ENCODE measurements at regions not wholly inside any gene's neighbourhood (a gene's known extent, or its start where the extent isn't known, plus 50 kb on each side); places are given as distances from the start of the nearest gene placed in this dataset.
"Not testable (repeated sequence)": the region's sequence is repeated elsewhere in the genome, so short reads cannot be mapped to it uniquely, and the experiment has no call there.

- no peak for DNase-seq (ENCODE audit: low spot score)
Measured at GRCh38 chr10:124242791-124243190, 149.4 kb upstream of the CHST15 start.

- no peak for DNase-seq (ENCODE audit: low spot score)
Measured at GRCh38 chr10:124242365-124242764, 149.0 kb upstream of the CHST15 start.

GRCh38 chr10:124241510-124241909 is 148.1 kb upstream of the CHST15 start:
- not testable (repeated sequence) for DNase-seq (ENCODE audit: low spot score)

GRCh38 chr10:124240839-124241291 is 147.5 kb upstream of the CHST15 start:
- DNase-seq (ENCODE audit: low spot score), result no peak

- no peak for DNase-seq (ENCODE audit: low spot score)
Measured at GRCh38 chr10:124239696-124240095, 146.3 kb upstream of the CHST15 start.

GRCh38 chr10:124239134-124239533 is 145.7 kb upstream of the CHST15 start:
- DNase-seq (ENCODE audit: low spot score), result no peak

- no peak for DNase-seq (ENCODE audit: low spot score)
Measured at GRCh38 chr10:124238367-124238766, 145.0 kb upstream of the CHST15 start.

- DNase-seq (ENCODE audit: low spot score), result no peak
Measured at GRCh38 chr10:124237282-124237961, 144.0 kb upstream of the CHST15 start.

- no peak for DNase-seq (ENCODE audit: low spot score)
Measured at GRCh38 chr10:124236816-124237215, 143.4 kb upstream of the CHST15 start.

- no peak for DNase-seq (ENCODE audit: low spot score)
Measured at GRCh38 chr10:124236136-124236535, 142.7 kb upstream of the CHST15 start.

GRCh38 chr10:124235232-124235631 is 141.8 kb upstream of the CHST15 start:
- DNase-seq (ENCODE audit: low spot score), result no peak

GRCh38 chr10:124233546-124234138 is 140.2 kb upstream of the CHST15 start:
- DNase-seq (ENCODE audit: low spot score), result no peak

- no peak for DNase-seq (ENCODE audit: low spot score)
Measured at GRCh38 chr10:124232686-124233545, 139.5 kb upstream of the CHST15 start.

GRCh38 chr10:124231168-124232155 is 138.1 kb upstream of the CHST15 start:
- no peak for DNase-seq (ENCODE audit: low spot score)

- DNase-seq (ENCODE audit: low spot score), result no peak
Measured at GRCh38 chr10:124230635-124231167, 137.3 kb upstream of the CHST15 start.

GRCh38 chr10:124229989-124230634 is 136.7 kb upstream of the CHST15 start:
- no peak for DNase-seq (ENCODE audit: low spot score)

- DNase-seq (ENCODE audit: low spot score), result no peak
Measured at GRCh38 chr10:124229201-124229988, 136.0 kb upstream of the CHST15 start.

- no peak for DNase-seq (ENCODE audit: low spot score)
Measured at GRCh38 chr10:124228471-124228870, 135.1 kb upstream of the CHST15 start.

GRCh38 chr10:124227988-124228387 is 134.6 kb upstream of the CHST15 start:
- no peak for DNase-seq (ENCODE audit: low spot score)
